ENCODE measurements at regions not wholly inside any gene's neighbourhood (a gene's known extent, or its start where the extent isn't known, plus 50 kb on each side); places are given as distances from the start of the nearest gene placed in this dataset.

GRCh38 chr7:149562602-149563001 is 65.0 kb upstream of the ZNF746 start:
- TF ChIP-seq CTCF (IDR thresholded peaks at IDR 0.05; ENCODE audit: borderline replicate concordance, extremely low read depth, low read length, poor library complexity, severe bottlenecking): no peak
- no peak for TF ChIP-seq EZH2 (IDR thresholded peaks at IDR 0.05; ENCODE audit: borderline replicate concordance, low read depth, low read length, severe bottlenecking)

All from DND-41 (cell line).